ENCODE measurements at regions not wholly inside any gene's neighbourhood (a gene's known extent, or its start where the extent isn't known, plus 50 kb on each side); places are given as distances from the start of the nearest gene placed in this dataset.
"Not testable (repeated sequence)": the region's sequence is repeated elsewhere in the genome, so short reads cannot be mapped to it uniquely, and the experiment has no call there.

DNA sequence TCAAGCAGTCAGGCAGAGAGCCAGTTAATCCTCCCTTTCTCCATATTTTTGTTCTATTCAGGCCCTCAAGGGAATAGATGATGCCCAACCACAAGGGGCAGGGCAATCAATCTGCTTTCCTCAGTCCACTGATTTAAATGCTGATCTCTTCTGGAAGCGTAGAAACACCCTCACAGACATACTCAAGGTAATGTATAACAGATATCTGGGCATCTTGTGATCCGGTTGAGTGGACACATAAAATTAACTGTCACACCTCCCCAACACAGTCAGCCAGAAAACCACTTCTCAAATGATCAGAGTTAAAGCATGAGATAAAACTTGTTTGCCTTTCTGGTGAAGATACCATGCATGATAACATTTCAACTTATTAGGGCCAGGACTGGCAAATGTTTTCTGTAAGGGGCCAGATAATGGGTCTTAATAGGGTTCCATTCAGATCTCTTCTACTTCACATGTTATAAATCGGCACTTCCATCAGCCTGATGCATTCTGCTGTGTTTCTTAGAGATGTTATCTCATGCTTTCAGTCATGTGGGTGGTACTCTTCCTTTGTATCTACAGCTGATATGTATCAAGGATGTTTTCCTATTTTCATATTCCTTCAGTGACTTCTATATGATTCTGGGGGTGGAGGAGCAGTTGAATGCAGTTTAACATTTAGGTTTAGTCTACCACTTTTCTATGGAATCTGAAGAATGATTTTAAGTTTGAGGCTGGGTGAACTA is 58.9 kb upstream of the CNTLN start:
- CTCF ChIA-PET = no interaction called here
- H3K27me3 ChIP-seq (ENCODE audit: control insufficient read depth, insufficient read depth, low read length) = no peaks in the 10 kb centered on the region
- no peaks in the 10 kb centered on the region for H3K9me3 ChIP-seq (ENCODE audit: control insufficient read depth, insufficient read depth, low read depth, low read length)
- intact Hi-C loops (cut with micrococcal nuclease; ENCODE audit: unreplicated experiment) (no loop called here), in situ Hi-C loops (cut with HindIII; ENCODE audit: low pct_unique_long_range_greater_than_20kb, low sequenced_read_pairs) (no loop called here)
- H3K4me1 ChIP-seq (ENCODE audit: control insufficient read depth, insufficient read depth, low read length) = no peaks in the 10 kb centered on the region
- no TSS peak for BruUV-seq (replicated peaks)
- no peak for ATAC-seq
- no peak overlapping the region for H3K27ac ChIP-seq (ENCODE audit: low read length)
- TF ChIP-seq SIN3A (IDR thresholded peaks at IDR 0.05; ENCODE audit: borderline replicate concordance, insufficient read depth, low read depth, low read length) (no peak), TCF7L2 (IDR thresholded peaks at IDR 0.05; ENCODE audit: low read depth, low read length) (no peak), CTCF (IDR thresholded peaks at IDR 0.05) (no peak), POLR2AphosphoS5 (IDR thresholded peaks at IDR 0.05; ENCODE audit: low read depth, low read length) (no peak)
- TF ChIP-seq, protein P1, sequence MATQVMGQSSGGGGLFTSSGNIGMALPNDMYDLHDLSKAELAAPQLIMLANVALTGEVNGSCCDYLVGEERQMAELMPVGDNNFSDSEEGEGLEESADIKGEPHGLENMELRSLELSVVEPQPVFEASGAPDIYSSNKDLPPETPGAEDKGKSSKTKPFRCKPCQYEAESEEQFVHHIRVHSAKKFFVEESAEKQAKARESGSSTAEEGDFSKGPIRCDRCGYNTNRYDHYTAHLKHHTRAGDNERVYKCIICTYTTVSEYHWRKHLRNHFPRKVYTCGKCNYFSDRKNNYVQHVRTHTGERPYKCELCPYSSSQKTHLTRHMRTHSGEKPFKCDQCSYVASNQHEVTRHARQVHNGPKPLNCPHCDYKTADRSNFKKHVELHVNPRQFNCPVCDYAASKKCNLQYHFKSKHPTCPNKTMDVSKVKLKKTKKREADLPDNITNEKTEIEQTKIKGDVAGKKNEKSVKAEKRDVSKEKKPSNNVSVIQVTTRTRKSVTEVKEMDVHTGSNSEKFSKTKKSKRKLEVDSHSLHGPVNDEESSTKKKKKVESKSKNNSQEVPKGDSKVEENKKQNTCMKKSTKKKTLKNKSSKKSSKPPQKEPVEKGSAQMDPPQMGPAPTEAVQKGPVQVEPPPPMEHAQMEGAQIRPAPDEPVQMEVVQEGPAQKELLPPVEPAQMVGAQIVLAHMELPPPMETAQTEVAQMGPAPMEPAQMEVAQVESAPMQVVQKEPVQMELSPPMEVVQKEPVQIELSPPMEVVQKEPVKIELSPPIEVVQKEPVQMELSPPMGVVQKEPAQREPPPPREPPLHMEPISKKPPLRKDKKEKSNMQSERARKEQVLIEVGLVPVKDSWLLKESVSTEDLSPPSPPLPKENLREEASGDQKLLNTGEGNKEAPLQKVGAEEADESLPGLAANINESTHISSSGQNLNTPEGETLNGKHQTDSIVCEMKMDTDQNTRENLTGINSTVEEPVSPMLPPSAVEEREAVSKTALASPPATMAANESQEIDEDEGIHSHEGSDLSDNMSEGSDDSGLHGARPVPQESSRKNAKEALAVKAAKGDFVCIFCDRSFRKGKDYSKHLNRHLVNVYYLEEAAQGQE (IDR thresholded peaks at IDR 0.05; ENCODE audit: insufficient read depth in 1 of 2, low read depth in 2 of 2, low read length in 1 of 2) = no peak
- no peak overlapping the region for H3K4me3 ChIP-seq (ENCODE audit: low read depth in 2 of 2, low read length in 2 of 2)
- H3K36me3 ChIP-seq (ENCODE audit: control insufficient read depth, insufficient read depth, low read length) = no peaks in the 10 kb centered on the region
- no peak for DNase-seq (ENCODE audit: low read depth, low spot score)
- POLR2A ChIA-PET = no interaction called here

DNA sequence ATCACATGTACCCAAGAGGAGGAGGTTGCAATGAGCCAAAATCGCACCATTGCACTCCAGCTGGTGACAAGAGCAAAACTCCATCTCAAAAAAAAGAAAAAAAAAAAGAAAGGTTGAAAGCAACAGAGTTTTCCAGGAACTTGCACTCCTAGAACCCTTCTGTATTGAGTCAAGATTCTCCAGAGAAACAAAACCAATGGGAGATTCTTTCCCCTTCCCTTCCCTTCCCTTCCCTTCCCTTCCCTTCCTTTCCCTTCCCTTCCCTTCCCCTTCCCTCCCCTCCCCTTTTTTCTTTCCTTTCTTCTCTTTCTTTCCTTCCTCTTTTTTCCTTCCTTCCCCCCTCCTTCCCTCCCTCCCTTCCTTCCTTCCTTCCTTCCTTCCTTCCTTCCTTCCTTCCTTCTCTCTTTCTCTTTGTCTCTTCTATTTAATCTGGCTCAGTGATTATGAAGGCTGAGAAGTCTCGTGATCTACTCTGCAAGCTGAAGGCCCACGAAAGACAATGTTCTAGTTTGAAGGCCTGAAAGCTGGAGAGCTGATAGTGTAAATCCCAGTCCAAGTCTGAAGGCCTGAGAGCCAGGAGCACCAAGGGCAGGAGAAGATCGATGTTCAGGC is 59.6 kb upstream of the CNTLN start:
- H3K27ac ChIP-seq (ENCODE audit: low read length) = no peak overlapping the region
- no TSS peak for BruUV-seq (replicated peaks)
- ATAC-seq (no peak), DNase-seq (ENCODE audit: low read depth, low spot score) (no peak)
- H3K27me3 ChIP-seq (ENCODE audit: control insufficient read depth, insufficient read depth, low read length) = no peaks in the 10 kb centered on the region
- ChIA-PET POLR2A (no interaction called here), CTCF (no interaction called here)
- H3K9me3 ChIP-seq (ENCODE audit: control insufficient read depth, insufficient read depth, low read depth, low read length) = no peaks in the 10 kb centered on the region
- no peaks in the 10 kb centered on the region for H3K4me1 ChIP-seq (ENCODE audit: control insufficient read depth, insufficient read depth, low read length)
- in situ Hi-C loops (cut with HindIII; ENCODE audit: low pct_unique_long_range_greater_than_20kb, low sequenced_read_pairs) (no loop called here), intact Hi-C loops (cut with micrococcal nuclease; ENCODE audit: unreplicated experiment) (no loop called here)
- no peaks in the 10 kb centered on the region for H3K36me3 ChIP-seq (ENCODE audit: control insufficient read depth, insufficient read depth, low read length)
- TF ChIP-seq POLR2AphosphoS5 (IDR thresholded peaks at IDR 0.05; ENCODE audit: low read depth, low read length) (no peak), CTCF (IDR thresholded peaks at IDR 0.05) (no peak), SIN3A (IDR thresholded peaks at IDR 0.05; ENCODE audit: borderline replicate concordance, insufficient read depth, low read depth, low read length) (no peak), TCF7L2 (IDR thresholded peaks at IDR 0.05; ENCODE audit: low read depth, low read length) (no peak)
- TF ChIP-seq, protein P1 (IDR thresholded peaks at IDR 0.05; ENCODE audit: insufficient read depth in 1 of 2, low read depth in 2 of 2, low read length in 1 of 2) = no peak
- H3K4me3 ChIP-seq (ENCODE audit: low read depth in 2 of 2, low read length in 2 of 2) = no peak overlapping the region

GRCh38 chr9:17072563-17072962 is 62.3 kb upstream of the CNTLN start:
- H3K9me3 ChIP-seq (ENCODE audit: control insufficient read depth, insufficient read depth, low read depth, low read length); H3K36me3 ChIP-seq (ENCODE audit: control insufficient read depth, insufficient read depth, low read length); H3K27ac ChIP-seq (ENCODE audit: low read length); H3K27me3 ChIP-seq (ENCODE audit: control insufficient read depth, insufficient read depth, low read length); in situ Hi-C loops (cut with HindIII; ENCODE audit: low pct_unique_long_range_greater_than_20kb, low sequenced_read_pairs); CTCF ChIA-PET; DNase-seq (ENCODE audit: low read depth, low spot score); H3K4me1 ChIP-seq (ENCODE audit: control insufficient read depth, insufficient read depth, low read length); H3K4me3 ChIP-seq (ENCODE audit: low read depth in 2 of 2, low read length in 2 of 2); BruUV-seq (replicated peaks); intact Hi-C loops (cut with micrococcal nuclease; ENCODE audit: unreplicated experiment); ATAC-seq: not testable (repeated sequence)
- POLR2A ChIA-PET = interaction anchor here (0.6 kb wide), 1 partner anchor 473 kb away, joined by 5 read pairs; no protein-coding TSS in a partner anchor
